HG03103 (cell line): ENCODE measurements at regions not wholly inside any gene's neighbourhood (a gene's known extent, or its start where the extent isn't known, plus 50 kb on each side); places are given as distances from the start of the nearest gene placed in this dataset.

ENCODE experiments used
- ATAC-seq: cut with Tn5 transposase; IDR thresholded peaks from one replicate; pipeline ENCODE4 v1.9.1; 2021; ENCODE audit warnings: low read depth; ENCODE audit not compliant: unreplicated experiment

DNA sequence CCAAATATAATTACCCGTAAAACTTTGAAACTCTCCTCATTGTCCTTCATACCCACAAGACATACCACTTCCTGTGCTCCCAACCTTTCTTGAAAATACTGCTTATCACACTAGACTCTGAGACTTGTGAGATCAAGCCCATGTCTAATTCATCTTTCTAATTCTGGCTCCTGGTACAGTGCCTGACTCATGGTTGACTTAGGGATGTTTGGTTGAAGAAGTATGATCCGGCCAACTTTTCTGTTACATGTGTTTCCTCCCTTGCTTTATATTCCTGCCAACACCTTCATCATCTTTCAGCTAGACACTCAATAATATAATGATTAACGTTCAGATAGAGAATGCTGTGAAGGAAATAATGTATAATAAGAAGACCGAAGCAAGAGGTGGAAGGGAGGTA lies 58.2 kb downstream of the MEX3B start:
- ATAC-seq, result no peak

DNA sequence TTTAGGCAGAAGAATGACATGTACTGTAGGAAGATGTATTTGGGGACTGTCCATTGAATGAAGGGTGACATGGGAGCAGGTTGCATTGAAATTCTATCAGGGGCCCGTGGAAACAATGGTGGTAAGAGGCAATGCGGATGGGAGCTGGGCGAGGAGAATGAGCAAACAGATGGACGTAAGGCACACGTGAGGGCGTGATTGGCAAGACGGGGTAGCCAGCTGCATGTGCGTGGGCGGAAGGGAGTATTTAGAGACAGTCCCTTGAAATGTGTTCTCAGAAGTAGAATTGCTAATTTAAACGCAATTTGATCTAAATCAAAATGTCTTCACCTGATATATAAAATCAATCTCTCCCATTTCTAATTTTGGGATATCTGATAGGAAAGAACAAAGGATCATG lies 62.3 kb downstream of the MEX3B start:
- ATAC-seq, result no peak

DNA sequence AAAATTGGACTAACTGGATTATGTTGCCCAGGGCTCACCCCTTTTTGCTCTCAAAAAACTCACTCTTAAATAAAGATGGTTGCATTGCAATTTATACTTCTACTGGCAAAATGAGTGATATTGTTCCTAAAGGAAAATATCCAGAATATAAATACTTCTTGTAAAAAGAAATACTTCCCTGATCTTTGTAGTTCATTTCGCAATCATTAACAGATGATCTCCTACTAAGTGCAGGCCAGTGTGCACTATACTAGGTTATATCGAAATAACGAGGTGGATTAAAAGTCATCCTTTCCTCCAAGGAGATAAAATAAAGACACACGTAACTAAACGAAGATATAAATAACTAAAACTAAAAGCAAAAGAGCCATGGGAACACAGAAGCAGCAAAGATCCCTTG lies 63.0 kb downstream of the MEX3B start:
- no peak for ATAC-seq

GRCh38 chr15:81981908-81982307 lies 63.9 kb downstream of the MEX3B start:
- ATAC-seq, result no peak

DNA sequence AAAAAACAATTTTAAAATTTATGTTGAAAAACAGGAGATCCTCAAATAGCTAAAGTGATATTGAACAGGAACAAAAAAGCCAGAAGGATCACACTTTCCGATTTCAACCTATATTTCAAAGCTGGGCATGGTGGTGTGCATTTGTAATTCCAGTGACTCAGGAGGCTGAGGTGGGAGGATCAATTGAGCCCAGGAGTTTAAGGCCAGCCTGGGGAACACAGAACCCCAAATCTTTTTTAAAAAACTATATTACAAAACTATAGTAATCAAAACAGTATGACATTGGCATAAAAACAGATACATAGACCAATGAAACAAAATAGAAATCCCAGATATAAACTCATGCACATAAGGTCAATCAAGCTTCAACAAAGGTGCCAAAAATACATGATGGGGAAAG lies 68.4 kb downstream of the MEX3B start:
- ATAC-seq, result no peak

DNA sequence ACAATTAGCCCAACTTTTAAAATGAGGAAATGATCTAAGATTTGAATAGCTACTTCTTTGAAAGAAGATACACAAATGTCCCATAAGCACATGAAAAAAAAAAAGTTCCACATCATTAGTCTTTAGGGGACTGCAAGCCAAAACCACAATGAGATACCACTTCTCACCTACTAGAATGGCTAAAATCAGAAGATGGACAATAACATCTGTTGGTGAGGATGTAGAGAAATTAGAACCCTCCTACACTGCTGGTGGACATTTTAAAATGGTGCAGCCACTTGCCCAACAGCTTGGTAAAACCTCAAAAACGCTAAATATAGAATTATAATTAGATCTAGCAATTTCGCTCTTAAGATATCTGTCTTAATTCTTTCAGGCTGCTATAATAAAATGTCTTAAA lies 77.1 kb downstream of the MEX3B start:
- no peak for ATAC-seq

GRCh38 chr15:81966631-81967030 lies 79.2 kb downstream of the MEX3B start:
- no peak for ATAC-seq

DNA sequence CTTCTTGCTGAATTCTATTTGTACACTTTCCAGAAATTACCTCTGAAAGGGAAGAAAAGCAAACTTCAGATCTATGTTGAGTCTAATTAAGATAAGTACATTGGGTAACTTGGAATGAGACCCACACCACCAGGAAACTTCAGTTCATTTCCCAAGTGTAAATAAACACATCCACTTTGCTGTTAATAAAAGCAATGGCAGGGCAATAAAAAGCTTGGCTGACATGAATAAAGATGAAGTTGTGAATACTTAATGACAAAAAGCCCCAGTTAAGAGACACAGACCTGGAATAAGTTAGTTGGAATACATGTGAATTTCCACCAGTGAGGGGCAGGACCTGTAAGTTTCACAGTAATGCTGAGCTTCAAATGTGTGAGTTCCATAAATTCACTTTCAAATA lies 83.3 kb downstream of the MEX3B start:
- ATAC-seq, result no peak

- ATAC-seq, result no peak
Observed at GRCh38 chr15:81959196-81959595, 86.6 kb downstream of the MEX3B start.

DNA sequence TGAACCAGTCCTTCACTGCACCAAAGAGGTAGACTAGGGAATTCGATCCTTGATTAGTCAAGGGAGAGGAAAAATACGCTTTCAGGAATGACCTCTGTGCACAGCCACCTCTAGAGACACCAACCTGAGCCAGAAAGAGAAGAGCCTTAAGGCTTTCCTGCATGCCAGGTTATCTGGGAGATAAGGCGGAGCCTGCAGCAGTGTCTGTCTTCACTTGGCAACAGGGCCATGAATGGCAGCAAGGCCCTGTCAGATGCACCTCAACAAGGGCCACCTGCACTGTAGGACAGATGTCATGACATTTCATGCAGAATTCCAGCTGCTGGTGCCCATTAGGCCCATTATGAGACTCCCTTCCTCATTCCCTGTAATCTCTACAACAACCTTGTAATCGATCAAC lies 88.1 kb downstream of the MEX3B start:
- ATAC-seq, result no peak

DNA sequence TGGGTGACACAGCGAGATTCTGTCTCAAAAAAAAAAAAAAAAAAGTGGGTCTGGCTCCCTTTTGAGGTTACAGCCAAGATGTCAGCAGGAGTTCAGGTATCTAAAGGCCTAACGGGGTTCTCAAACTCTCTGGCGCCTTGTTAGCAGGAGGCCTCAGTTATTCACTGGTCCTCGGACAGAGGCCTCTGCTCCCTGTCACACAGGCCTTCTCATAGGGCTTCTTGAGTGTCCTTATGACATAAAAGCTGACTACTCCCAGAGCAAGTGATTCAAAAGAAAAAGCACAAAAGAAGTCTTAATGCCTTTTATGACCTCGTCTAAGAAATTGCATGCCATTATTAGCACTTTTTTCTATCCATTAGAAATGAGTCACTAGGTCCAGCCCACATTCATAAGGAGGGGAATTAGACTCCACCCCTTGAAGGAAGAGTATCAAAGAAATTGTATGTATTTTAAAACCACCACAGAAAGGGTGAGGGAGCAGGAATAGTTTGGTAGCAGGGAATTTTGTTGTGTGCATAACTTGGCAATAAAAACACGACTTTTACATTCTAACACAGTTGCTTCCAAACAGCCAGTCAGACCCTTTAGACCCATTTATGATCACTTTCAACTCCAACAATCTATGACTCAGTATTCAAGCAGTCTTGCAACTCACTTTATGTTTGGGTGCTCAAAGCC lies 90.3 kb downstream of the MEX3B start:
- no peak for ATAC-seq

GRCh38 chr15:81954158-81954783 lies 91.5 kb downstream of the MEX3B start:
- no peak for ATAC-seq

GRCh38 chr15:81950841-81951414 lies 94.9 kb downstream of the MEX3B start:
- no peak for ATAC-seq

- no peak for ATAC-seq
Observed at GRCh38 chr15:81948751-81949150, 97.1 kb downstream of the MEX3B start.

GRCh38 chr15:81948222-81948621 lies 97.6 kb downstream of the MEX3B start:
- no peak for ATAC-seq

DNA sequence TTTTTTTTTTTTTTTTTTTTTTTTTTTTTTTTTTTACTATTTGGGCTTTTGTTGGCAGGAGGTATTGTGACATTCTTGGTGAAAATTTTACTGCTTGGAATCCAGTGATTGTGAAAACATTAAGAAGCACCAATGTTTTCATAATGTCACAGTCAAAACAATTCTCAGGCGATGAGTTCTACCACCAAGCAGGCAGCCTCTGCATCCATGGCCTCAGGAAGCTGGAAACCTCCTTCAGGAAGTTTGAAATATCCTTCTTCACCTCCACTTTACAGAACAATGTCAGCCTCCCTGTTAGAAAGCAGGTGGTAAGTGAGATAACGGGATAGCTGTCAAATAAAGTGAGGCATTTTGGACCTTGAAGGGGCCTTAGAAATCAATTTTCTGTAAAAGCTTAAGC lies 98.3 kb downstream of the MEX3B start:
- no peak for ATAC-seq

GRCh38 chr15:81945014-81945615 lies 100.7 kb downstream of the MEX3B start:
- no peak for ATAC-seq

GRCh38 chr15:81942655-81943195 lies 103.1 kb downstream of the MEX3B start:
- ATAC-seq, result no peak

DNA sequence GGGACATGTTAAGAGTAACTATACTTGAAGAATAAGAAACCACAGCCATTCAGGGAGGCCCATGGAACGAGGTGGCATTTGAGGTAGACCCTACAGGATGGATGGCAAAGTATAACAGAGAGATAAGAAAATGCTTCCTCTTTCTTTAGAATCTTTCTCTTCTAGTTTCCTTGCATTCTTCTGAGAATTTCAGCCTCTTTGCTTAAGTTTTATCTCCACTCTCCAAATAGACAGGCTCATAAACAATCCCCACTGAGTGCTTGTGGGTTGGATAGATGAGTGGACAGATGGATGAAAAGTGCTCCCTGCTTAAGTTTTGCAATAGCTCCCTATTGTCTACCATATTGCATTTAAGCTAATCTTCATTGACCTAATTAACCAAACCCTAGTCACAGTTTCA lies 103.7 kb downstream of the MEX3B start:
- no peak for ATAC-seq

GRCh38 chr15:81941479-81941878 lies 104.3 kb downstream of the MEX3B start:
- ATAC-seq, result no peak
